Gastrocnemius medialis (tissue), 4 donors: ENCODE measurements at regions not wholly inside any gene's neighbourhood (a gene's known extent, or its start where the extent isn't known, plus 50 kb on each side); places are given as distances from the start of the nearest gene placed in this dataset.

ENCODE experiments used
- ATAC-seq, 2 donors: fragments of 150-250 bp; one replicate each; pipeline ENCODE4 v1.9.1; 2016
- DNase-seq, 2 donors: peaks; one replicate each; pipeline ENCODE4 v3.0.0-alpha.2; 2019
- H3K27ac ChIP-seq, 4 donors: fragments of 200-600 bp; sonication (generic); 1 replicate in 1 of 4; 2 replicates in 3 of 4; pipeline ENCODE4 v1.5.1; 2016 to 2018; ENCODE audit warnings: mild to moderate bottlenecking in 2 of 4, moderate library complexity in 1 of 4
- H3K27me3 ChIP-seq, 3 donors: fragments of 200-600 bp; sonication (generic) in 2 of 3; 1 replicate in 1 of 3; 2 replicates in 2 of 3; pipeline versions ENCODE4 v1.5.1 to v1.6.0; 2016 to 2019; ENCODE audit warnings: mild to moderate bottlenecking in 1 of 3, moderate library complexity in 1 of 3
- H3K36me3 ChIP-seq, 2 donors: fragments of 200-600 bp; sonication (generic) in 1 of 2; one replicate each; pipeline ENCODE4 v1.5.1; 2017 to 2018
- H3K4me1 ChIP-seq, 2 donors: fragments of 200-600 bp; sonication (generic) in 1 of 2; one replicate each; pipeline ENCODE4 v1.5.1; 2016 to 2017; ENCODE audit warnings: mild to moderate bottlenecking in 2 of 2
- H3K4me3 ChIP-seq, 4 donors: fragments of 200-600 bp; sonication (generic) in 3 of 4; 1 replicate in 1 of 4; 2 replicates in 3 of 4; pipeline ENCODE4 v1.5.1; 2016 to 2019; ENCODE audit warnings: mild to moderate bottlenecking in 2 of 4
- H3K9me3 ChIP-seq, 3 donors: fragments of 200-600 bp; sonication (generic) in 2 of 3; 1 replicate in 1 of 3; 2 replicates in 2 of 3; pipeline ENCODE4 v1.5.1; 2016 to 2019
- POLR2A ChIP-seq, 2 donors: fragments of 450-650 bp; IDR thresholded peaks; one replicate each; pipeline ENCODE4 v1.6.1; 2017; ENCODE audit warnings: antibody characterized with exemption in 2 of 2, mild to moderate bottlenecking in 2 of 2, moderate library complexity in 2 of 2
- in situ Hi-C, 4 donors: fragments of 200-750 bp; cut with MboI; loops; one replicate each; pipeline versions ENCODE4 v1.15.0 to v1.8.0; 2017; ENCODE audit warnings: low sequenced_read_pairs in 4 of 4
- intact Hi-C: fragments of 100-400 bp; cut with DNase I; formaldehyde crosslinking; loops from one replicate; pipeline ENCODE4 v1.15.1; 2023; ENCODE audit warnings: low total_unique reads
- TF ChIP-seq, protein P1 (sequence below), 5 experiments: fragments of 450-650 bp in 3 of 5; fragments of 200-600 bp in 2 of 5; sonication (generic) in 2 of 5; IDR thresholded peaks in 4 of 5; conservative IDR thresholded peaks in 1 of 5; 1 replicate in 4 of 5; 2 replicates in 1 of 5; pipeline ENCODE4 v1.5.1; 2016 to 2019; ENCODE audit warnings: antibody characterized with exemption in 5 of 5, mild to moderate bottlenecking in 3 of 5, moderate library complexity in 3 of 5

DNA sequence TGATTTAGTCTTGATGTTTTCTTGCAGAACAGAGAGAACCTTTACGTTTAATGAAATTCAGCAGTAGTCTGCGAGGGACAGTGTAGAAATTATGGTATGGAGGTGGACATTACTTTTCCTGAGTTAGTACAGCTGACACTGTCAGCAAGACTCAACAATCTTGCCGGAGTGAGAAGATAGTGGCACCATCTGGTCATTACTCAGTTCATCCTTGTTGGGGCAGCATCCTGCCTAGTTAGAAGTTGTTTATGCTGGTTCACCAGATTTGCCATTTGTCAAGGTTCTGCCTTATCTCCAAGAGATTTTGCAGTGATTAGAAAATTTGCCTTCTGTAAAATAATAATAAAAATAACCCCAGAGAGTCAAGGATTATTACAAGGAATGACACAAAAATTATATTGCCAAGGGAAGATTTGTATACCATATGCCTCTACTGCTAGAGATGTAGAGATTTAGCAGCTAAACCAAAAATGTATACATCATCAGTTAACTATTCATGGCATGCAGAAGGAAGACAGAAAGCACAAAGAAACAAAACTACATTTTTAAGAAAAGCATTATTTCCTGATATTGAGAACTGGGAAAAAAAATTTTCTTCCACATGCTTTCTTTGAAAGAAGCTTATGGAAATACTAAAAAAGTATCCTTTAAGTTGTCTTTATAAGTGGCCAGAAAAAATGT lies 1967.4 kb downstream of the NCAM2 start:
- no peaks in the 10 kb centered on the region for H3K36me3 ChIP-seq
- no peaks in the 10 kb centered on the region for H3K4me1 ChIP-seq
- ATAC-seq (no peak), DNase-seq (no peak)
- intact Hi-C loops (no loop called here), in situ Hi-C loops (no loop called here)
- no peaks in the 10 kb centered on the region for H3K27me3 ChIP-seq
- no peak overlapping the region for H3K27ac ChIP-seq
- H3K9me3 ChIP-seq, result no peaks in the 10 kb centered on the region
- no peak overlapping the region for H3K4me3 ChIP-seq
- TF ChIP-seq, protein P1, sequence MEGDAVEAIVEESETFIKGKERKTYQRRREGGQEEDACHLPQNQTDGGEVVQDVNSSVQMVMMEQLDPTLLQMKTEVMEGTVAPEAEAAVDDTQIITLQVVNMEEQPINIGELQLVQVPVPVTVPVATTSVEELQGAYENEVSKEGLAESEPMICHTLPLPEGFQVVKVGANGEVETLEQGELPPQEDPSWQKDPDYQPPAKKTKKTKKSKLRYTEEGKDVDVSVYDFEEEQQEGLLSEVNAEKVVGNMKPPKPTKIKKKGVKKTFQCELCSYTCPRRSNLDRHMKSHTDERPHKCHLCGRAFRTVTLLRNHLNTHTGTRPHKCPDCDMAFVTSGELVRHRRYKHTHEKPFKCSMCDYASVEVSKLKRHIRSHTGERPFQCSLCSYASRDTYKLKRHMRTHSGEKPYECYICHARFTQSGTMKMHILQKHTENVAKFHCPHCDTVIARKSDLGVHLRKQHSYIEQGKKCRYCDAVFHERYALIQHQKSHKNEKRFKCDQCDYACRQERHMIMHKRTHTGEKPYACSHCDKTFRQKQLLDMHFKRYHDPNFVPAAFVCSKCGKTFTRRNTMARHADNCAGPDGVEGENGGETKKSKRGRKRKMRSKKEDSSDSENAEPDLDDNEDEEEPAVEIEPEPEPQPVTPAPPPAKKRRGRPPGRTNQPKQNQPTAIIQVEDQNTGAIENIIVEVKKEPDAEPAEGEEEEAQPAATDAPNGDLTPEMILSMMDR (IDR thresholded peaks at IDR 0.05 in 4 of 5, conservative IDR thresholded peaks at IDR 0.05 in 1 of 5), result no peak
- no peak for TF ChIP-seq POLR2A (IDR thresholded peaks at IDR 0.05)

DNA sequence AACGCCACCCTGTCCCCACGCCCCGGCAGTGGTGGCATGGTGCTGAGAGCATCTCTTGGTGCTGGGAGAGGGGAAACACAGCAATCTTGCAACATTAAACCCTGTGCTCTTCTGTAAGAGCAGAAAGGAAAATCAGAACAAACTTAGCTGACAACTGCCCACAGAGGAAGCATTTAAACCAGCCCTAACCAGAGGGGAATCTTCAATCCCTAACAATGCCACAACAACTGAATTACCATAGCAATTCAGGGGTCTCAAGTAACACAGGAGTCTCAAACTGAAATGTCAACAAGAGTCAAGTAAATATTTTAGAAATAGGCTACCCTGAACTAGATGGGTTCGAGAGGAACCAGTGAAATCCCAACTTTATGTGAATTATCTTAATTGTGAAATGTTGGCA lies 1983.6 kb downstream of the NCAM2 start:
- no peaks in the 10 kb centered on the region for H3K9me3 ChIP-seq
- in situ Hi-C loops, result no loop called here
- intact Hi-C loops, result no loop called here
- ATAC-seq, result no peak
- H3K4me3 ChIP-seq, result no peak overlapping the region
- no peaks in the 10 kb centered on the region for H3K27me3 ChIP-seq
- TF ChIP-seq POLR2A (IDR thresholded peaks at IDR 0.05), result no peak
- TF ChIP-seq, protein P1 (IDR thresholded peaks at IDR 0.05 in 4 of 5, conservative IDR thresholded peaks at IDR 0.05 in 1 of 5), result no peak
- no peak overlapping the region for H3K27ac ChIP-seq
- H3K4me1 ChIP-seq, result no peaks in the 10 kb centered on the region
- H3K36me3 ChIP-seq, result no peaks in the 10 kb centered on the region
- DNase-seq, result no peak

DNA sequence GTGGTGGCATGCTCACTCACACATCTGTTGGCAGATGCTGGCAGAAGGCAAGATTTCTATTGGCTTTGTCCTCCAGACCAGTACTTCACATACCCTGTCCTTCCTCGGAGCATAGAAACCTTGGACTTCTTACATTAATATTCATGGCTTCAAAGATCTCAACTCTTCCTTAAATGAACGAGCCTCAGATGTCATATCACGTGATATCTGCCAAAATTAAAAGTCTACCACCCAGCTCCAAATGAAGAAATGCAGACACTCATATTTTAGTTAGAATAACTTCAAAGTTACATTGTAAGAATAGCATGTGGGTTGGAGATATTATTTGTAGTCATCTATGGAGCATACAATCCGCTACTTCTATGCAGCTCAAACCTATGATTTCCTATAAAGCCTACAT lies 1994.9 kb downstream of the NCAM2 start:
- no peak for DNase-seq
- ATAC-seq, result no peak
- TF ChIP-seq POLR2A (IDR thresholded peaks at IDR 0.05), result no peak
- TF ChIP-seq, protein P1 (IDR thresholded peaks at IDR 0.05 in 4 of 5, conservative IDR thresholded peaks at IDR 0.05 in 1 of 5), result no peak
- Histone ChIP-seq H3K9me3 (no peaks in the 10 kb centered on the region), H3K4me3 (no peak overlapping the region), H3K36me3 (no peaks in the 10 kb centered on the region), H3K4me1 (no peaks in the 10 kb centered on the region), H3K27ac (no peak overlapping the region), H3K27me3 (no peaks in the 10 kb centered on the region)
- in situ Hi-C loops, result no loop called here
- intact Hi-C loops, result no loop called here

DNA sequence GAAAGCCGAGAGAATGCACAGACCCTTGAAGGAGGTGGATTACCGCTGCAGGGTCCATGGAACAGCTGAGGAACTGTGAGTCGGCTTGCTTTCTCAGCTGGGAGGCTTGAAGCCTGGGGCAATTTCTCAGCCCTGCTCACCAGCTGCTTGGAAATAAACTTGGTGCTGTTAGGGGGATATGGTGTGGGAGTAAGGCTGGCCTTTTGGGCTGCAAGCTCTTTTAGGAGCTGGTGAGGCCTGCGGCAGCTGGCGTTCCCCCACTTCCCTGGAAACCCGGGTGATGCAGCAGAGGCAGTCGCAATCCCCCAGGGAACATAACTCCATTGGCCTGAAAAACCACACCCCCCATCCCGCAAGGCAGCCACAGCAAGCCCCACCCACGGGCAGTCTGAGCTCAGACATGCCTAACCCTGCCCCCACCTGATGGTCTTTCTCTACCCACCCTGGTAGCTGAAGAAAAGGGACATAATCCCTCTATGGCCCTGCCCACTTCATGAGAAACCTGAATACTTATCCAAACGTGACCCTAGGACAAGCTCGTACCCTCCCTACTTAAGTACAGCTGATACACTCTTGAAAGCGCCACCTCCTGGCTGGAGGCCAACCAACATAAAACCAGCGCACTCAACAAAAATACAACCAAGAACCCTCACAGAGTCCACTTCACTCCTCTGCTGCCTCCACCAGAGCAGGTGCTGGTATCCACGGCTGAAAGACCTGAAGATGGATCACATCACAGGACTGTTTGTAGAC lies 1995.8 kb downstream of the NCAM2 start:
- H3K9me3 ChIP-seq, result no peaks in the 10 kb centered on the region
- no peaks in the 10 kb centered on the region for H3K36me3 ChIP-seq
- in situ Hi-C loops, result no loop called here
- intact Hi-C loops, result no loop called here
- no peak for TF ChIP-seq POLR2A (IDR thresholded peaks at IDR 0.05)
- TF ChIP-seq, protein P1 (IDR thresholded peaks at IDR 0.05 in 4 of 5, conservative IDR thresholded peaks at IDR 0.05 in 1 of 5), result no peak
- no peak for DNase-seq
- no peaks in the 10 kb centered on the region for H3K27me3 ChIP-seq
- no peak for ATAC-seq
- H3K27ac ChIP-seq, result no peak overlapping the region
- H3K4me3 ChIP-seq, result no peak overlapping the region
- H3K4me1 ChIP-seq, result no peaks in the 10 kb centered on the region
